NCI-H345 treated with DMSO at 0.1 percent for 48 hours (cell line): ENCODE measurements at regions not wholly inside any gene's neighbourhood (a gene's known extent, or its start where the extent isn't known, plus 50 kb on each side); places are given as distances from the start of the nearest gene placed in this dataset.

Source experiments
- DNase-seq: peaks from one replicate; lab custom pipeline; 2025; ENCODE audit not compliant: unreplicated experiment; lab: John Stamatoyannopoulos, UW

- no peak for DNase-seq
These were observed 54.0 kb upstream of the DLG1 start for GRCh38 chr3:197352382-197352781.

DNA sequence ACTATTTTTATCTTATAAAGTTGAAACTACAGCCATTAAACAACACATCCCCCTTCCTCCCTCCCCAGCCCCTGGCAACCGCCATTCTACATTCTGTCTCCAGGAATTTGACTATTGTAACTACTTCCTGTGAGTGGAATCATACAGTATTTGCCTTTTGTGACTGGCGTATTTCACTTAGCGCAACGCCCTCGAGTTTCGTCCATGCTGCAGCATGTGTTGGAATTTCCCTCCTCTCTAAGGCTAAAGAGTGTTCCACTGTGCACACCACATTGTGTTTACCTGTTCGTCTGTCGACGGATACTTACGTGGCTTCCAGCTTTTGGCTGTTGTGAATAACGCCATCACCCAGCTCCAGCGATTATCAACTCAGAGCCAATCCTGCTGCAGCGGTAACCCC lies 52.0 kb upstream of the DLG1 start:
- DNase-seq, result no peak

DNA sequence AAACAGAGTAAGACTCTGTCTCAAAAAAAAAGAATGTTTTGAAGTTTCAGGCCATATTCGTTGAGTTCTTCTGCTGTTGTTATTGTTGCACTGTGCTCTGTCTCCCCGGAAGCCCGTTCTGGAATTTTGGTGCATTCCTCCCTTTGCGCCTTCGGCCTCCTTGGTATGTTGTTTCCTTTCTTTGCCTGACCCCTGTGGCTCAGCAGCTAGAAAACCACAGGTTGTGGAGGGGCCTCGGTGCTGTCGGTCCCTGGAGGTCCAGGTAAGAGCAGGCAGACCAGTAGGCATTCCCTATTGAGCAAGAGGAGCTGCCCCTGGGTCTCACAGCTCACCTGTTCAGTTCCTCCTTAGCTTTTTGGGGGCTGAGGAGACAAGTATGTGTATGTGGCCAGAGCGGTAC lies 51.0 kb upstream of the DLG1 start:
- DNase-seq, result no peak
